DND-41 (cell line): ENCODE measurements at regions not wholly inside any gene's neighbourhood (a gene's known extent, or its start where the extent isn't known, plus 50 kb on each side); places are given as distances from the start of the nearest gene placed in this dataset.

ENCODE experiments used
- ATAC-seq: fragments of 200-7000 bp; cut with Tn5 transposase; 3 replicates; pipeline ENCODE4 v1.9.1; 2021; ENCODE audit warnings: low read depth; ENCODE audit not compliant: insufficient read depth
- DNase-seq: peaks from one replicate; pipeline ENCODE4 v3.0.0-alpha.2; 2020
- H2AFZ ChIP-seq: 2 replicates; pipeline ENCODE4 v1.6.0; 2012; ENCODE audit warnings: low read depth, low read length
- H3K27ac ChIP-seq: 2 replicates; pipeline ENCODE4 v1.5.1; 2012; ENCODE audit warnings: low read length, inconsistent platforms
- H3K27me3 ChIP-seq: fragments of 200-600 bp; sonication (generic); 2 replicates; pipeline ENCODE4 v1.6.0; 2012; ENCODE audit warnings: low read length, mild to moderate bottlenecking, inconsistent platforms; ENCODE audit not compliant: insufficient read depth, poor library complexity
- H3K36me3 ChIP-seq: 2 replicates; pipeline ENCODE4 v1.5.1; 2012; ENCODE audit warnings: low read length, inconsistent platforms; ENCODE audit not compliant: insufficient read depth
- H3K4me1 ChIP-seq: 2 replicates; pipeline ENCODE4 v1.5.1; 2012; ENCODE audit warnings: mild to moderate bottlenecking, low read length; ENCODE audit not compliant: insufficient read depth
- H3K4me2 ChIP-seq: 2 replicates; pipeline ENCODE4 v1.6.0; 2012; ENCODE audit warnings: mild to moderate bottlenecking, moderate library complexity, low read length, inconsistent platforms; ENCODE audit not compliant: insufficient read depth
- H3K4me3 ChIP-seq, 2 experiments: fragments of 200-600 bp in 1 of 2; shearing (Covaris generic) in 1 of 2; 2 replicates each; pipeline ENCODE4 v1.5.1; 2012 to 2016; ENCODE audit warnings: inconsistent platforms in 2 of 2, low read length in 2 of 2, mild to moderate bottlenecking in 2 of 2, low read depth in 1 of 2, moderate library complexity in 1 of 2
- H3K79me2 ChIP-seq: 2 replicates; pipeline ENCODE4 v1.6.0; 2012; ENCODE audit warnings: low read length, inconsistent platforms; ENCODE audit not compliant: insufficient read depth
- H3K9ac ChIP-seq: 2 replicates; pipeline ENCODE4 v1.6.0; 2012; ENCODE audit warnings: low read depth, mild to moderate bottlenecking, inconsistent platforms, low read length, moderate library complexity
- H3K9me3 ChIP-seq: 2 replicates; pipeline ENCODE4 v1.5.1; 2012; ENCODE audit warnings: low read length, moderate library complexity, mild to moderate bottlenecking, inconsistent platforms; ENCODE audit not compliant: insufficient read depth, severe bottlenecking
- H4K20me1 ChIP-seq: 2 replicates; pipeline ENCODE4 v1.6.0; 2012; ENCODE audit warnings: low read length; ENCODE audit not compliant: insufficient read depth
- CTCF ChIP-seq: IDR thresholded peaks from 2 replicates; pipeline ENCODE4 v1.5.1; 2012; ENCODE audit warnings: borderline replicate concordance, low read length, moderate library complexity, mild to moderate bottlenecking; ENCODE audit not compliant: poor library complexity, severe bottlenecking; ENCODE audit errors: extremely low read depth
- EZH2 ChIP-seq: IDR thresholded peaks from 3 replicates; pipeline ENCODE4 v1.6.1; 2012; ENCODE audit warnings: borderline replicate concordance, low read depth, mild to moderate bottlenecking, moderate library complexity, low read length, inconsistent platforms; ENCODE audit not compliant: severe bottlenecking

- no peaks in the 10 kb centered on the region for H4K20me1 ChIP-seq
- no peaks in the 10 kb centered on the region for H3K4me1 ChIP-seq
- H3K36me3 ChIP-seq = no peaks in the 10 kb centered on the region
- peaks cover 6% of the 10 kb centered on the region for H3K9me3 ChIP-seq
- H3K79me2 ChIP-seq = no peaks in the 10 kb centered on the region
- no peak overlapping the region for H3K4me3 ChIP-seq
- no peaks in the 10 kb centered on the region for H3K27me3 ChIP-seq
- no peak overlapping the region for H2AFZ ChIP-seq
- ATAC-seq (no peak), DNase-seq (no peak)
- no peak overlapping the region for H3K27ac ChIP-seq
- H3K4me2 ChIP-seq = no peak overlapping the region
- no peak for TF ChIP-seq EZH2
- TF ChIP-seq CTCF = peak; percentile 42
- H3K9ac ChIP-seq = no peak overlapping the region
Measured at GRCh38 chr13:22757530-22758120, 423.2 kb upstream of the SGCG start.

- no peak for TF ChIP-seq CTCF
- H3K4me3 ChIP-seq = no peak overlapping the region
- H3K79me2 ChIP-seq = no peaks in the 10 kb centered on the region
- no peak overlapping the region for H3K4me2 ChIP-seq
- H3K9me3 ChIP-seq = peaks cover 6% of the 10 kb centered on the region
- DNase-seq = no peak
- H3K4me1 ChIP-seq = no peaks in the 10 kb centered on the region
- ATAC-seq = no peak
- no peak overlapping the region for H3K9ac ChIP-seq
- no peaks in the 10 kb centered on the region for H4K20me1 ChIP-seq
- H3K36me3 ChIP-seq = no peaks in the 10 kb centered on the region
- no peak overlapping the region for H2AFZ ChIP-seq
- H3K27me3 ChIP-seq = no peaks in the 10 kb centered on the region
- no peak overlapping the region for H3K27ac ChIP-seq
Measured at GRCh38 chr13:22758245-22758644, 422.5 kb upstream of the SGCG start.

GRCh38 chr13:22761709-22762108 lies 419.1 kb upstream of the SGCG start:
- Histone ChIP-seq H3K4me2 (no peak overlapping the region), H3K9me3 (no peaks in the 10 kb centered on the region), H4K20me1 (no peaks in the 10 kb centered on the region), H3K9ac (no peak overlapping the region), H3K27me3 (no peaks in the 10 kb centered on the region), H3K36me3 (no peaks in the 10 kb centered on the region), H2AFZ (no peak overlapping the region), H3K27ac (no peak overlapping the region), H3K4me1 (no peaks in the 10 kb centered on the region), H3K79me2 (no peaks in the 10 kb centered on the region), H3K4me3 (no peak overlapping the region)
- no peak for ATAC-seq
- no peak for TF ChIP-seq CTCF
- no peak for TF ChIP-seq EZH2
- no peak for DNase-seq

DNA sequence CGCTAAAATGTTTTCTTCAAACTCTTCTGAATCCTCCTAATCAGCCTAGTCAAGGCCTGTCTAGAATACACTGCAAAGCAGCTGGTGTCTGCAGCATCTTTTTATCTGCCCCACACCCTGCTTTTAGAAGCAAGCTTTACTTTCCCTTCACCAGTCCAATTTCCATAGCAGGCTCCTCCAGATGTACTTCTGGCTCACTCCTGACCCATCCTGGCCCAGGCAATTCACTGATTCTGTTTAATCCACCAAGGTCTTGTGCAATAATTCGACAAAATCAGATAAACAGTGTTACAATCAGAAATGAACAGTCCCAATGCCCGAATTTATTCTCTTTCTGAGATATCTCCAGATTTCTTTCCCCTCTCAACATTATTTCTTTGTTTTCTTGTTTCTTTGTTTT lies 415.2 kb upstream of the SGCG start:
- Histone ChIP-seq H3K9ac (no peak overlapping the region), H2AFZ (no peak overlapping the region), H3K36me3 (no peaks in the 10 kb centered on the region), H3K27ac (no peak overlapping the region), H3K79me2 (no peaks in the 10 kb centered on the region), H3K4me2 (no peak overlapping the region), H3K27me3 (no peaks in the 10 kb centered on the region), H4K20me1 (no peaks in the 10 kb centered on the region), H3K9me3 (no peaks in the 10 kb centered on the region), H3K4me3 (no peak overlapping the region), H3K4me1 (no peaks in the 10 kb centered on the region)
- TF ChIP-seq EZH2 = no peak
- TF ChIP-seq CTCF = no peak
- DNase-seq = no peak
- no peak for ATAC-seq
